HEK293 (cell line): ENCODE measurements at regions not wholly inside any gene's neighbourhood (a gene's known extent, or its start where the extent isn't known, plus 50 kb on each side); places are given as distances from the start of the nearest gene placed in this dataset.

Source experiments
- CTCF ChIA-PET: fragments of 350-600 bp; formaldehyde crosslinking; extraction: SDS; loops from one replicate; lab custom pipeline; 2021; ENCODE audit warnings: antibody characterized with exemption; lab: Yijun Ruan, JAX
- POLR2A ChIA-PET: fragments of 300-600 bp; formaldehyde crosslinking; extraction: SDS; loops from one replicate; lab custom pipeline; 2020; ENCODE audit warnings: antibody characterized with exemption, inconsistent platforms; lab: Yijun Ruan, JAX
- H3K27ac ChIP-seq: fragments of 200-500 bp; sonication (Bioruptor generic); 2 replicates; pipeline ENCODE4 v1.5.1; 2014; ENCODE audit warnings: low read depth, low read length, control low read depth, inconsistent platforms; ENCODE audit errors: extremely low read depth
- H3K36me3 ChIP-seq, 2 experiments: fragments of 200-500 bp in 1 of 2; sonication (Bioruptor generic) in 1 of 2; 1 replicate in 1 of 2; 2 replicates in 1 of 2; pipeline ENCODE4 v1.5.1; 2014 to 2017; ENCODE audit warnings: inconsistent platforms in 2 of 2, low read length in 2 of 2; ENCODE audit not compliant: control insufficient read depth in 2 of 2, insufficient read depth in 1 of 2
- H3K4me1 ChIP-seq: fragments of 200-500 bp; sonication (Bioruptor generic); 2 replicates; pipeline ENCODE4 v1.5.1; 2014; ENCODE audit warnings: mild to moderate bottlenecking, low read length, inconsistent platforms; ENCODE audit not compliant: control insufficient read depth, insufficient read depth
- H3K4me3 ChIP-seq: 2 replicates; pipeline ENCODE4 v1.5.1; 2011; ENCODE audit warnings: low read depth, mild to moderate bottlenecking, control low read depth, low read length, moderate library complexity
- H3K9me3 ChIP-seq: fragments of 200-500 bp; sonication (Bioruptor generic); 2 replicates; pipeline ENCODE4 v1.5.1; 2014; ENCODE audit warnings: low read depth, low read length, inconsistent platforms; ENCODE audit not compliant: control insufficient read depth, insufficient read depth
- PRDM6 ChIP-seq: fragments of 450-650 bp; formaldehyde crosslinking; IDR thresholded peaks from 2 replicates; pipeline ENCODE4 v1.5.1; 2017; ENCODE audit warnings: missing biosample characterization, missing genetic modification characterization
- SP7 ChIP-seq: fragments of 450-650 bp; formaldehyde crosslinking; IDR thresholded peaks from 2 replicates; pipeline ENCODE4 v1.5.1; 2016; ENCODE audit warnings: missing biosample characterization, missing genetic modification characterization
- ZBTB44 ChIP-seq: fragments of 450-650 bp; IDR thresholded peaks from 2 replicates; pipeline ENCODE4 v1.5.1; 2018; ENCODE audit warnings: missing biosample characterization, mild to moderate bottlenecking, missing genetic modification characterization
- ZEB2 ChIP-seq: fragments of 450-650 bp; formaldehyde crosslinking; IDR thresholded peaks from 2 replicates; pipeline ENCODE4 v1.5.1; 2016; ENCODE audit warnings: missing biosample characterization, missing genetic modification characterization
- ZNF112 ChIP-seq: fragments of 450-650 bp; formaldehyde crosslinking; IDR thresholded peaks from 2 replicates; pipeline ENCODE4 v1.5.0; 2017; ENCODE audit warnings: missing biosample characterization, missing genetic modification characterization
- ZNF169 ChIP-seq: fragments of 450-650 bp; formaldehyde crosslinking; IDR thresholded peaks from 2 replicates; pipeline ENCODE4 v1.5.1; 2016; ENCODE audit warnings: missing biosample characterization, missing genetic modification characterization
- ZNF214 ChIP-seq: fragments of 450-650 bp; formaldehyde crosslinking; IDR thresholded peaks from 2 replicates; pipeline ENCODE4 v1.5.1; 2017; ENCODE audit warnings: missing biosample characterization, mild to moderate bottlenecking, missing genetic modification characterization, borderline replicate concordance
- ZNF362 ChIP-seq: fragments of 450-650 bp; formaldehyde crosslinking; IDR thresholded peaks from 2 replicates; pipeline ENCODE4 v1.5.1; 2016; ENCODE audit warnings: missing biosample characterization, missing genetic modification characterization
- ZNF394 ChIP-seq: fragments of 450-650 bp; formaldehyde crosslinking; IDR thresholded peaks from 2 replicates; pipeline ENCODE4 v1.5.1; 2016; ENCODE audit warnings: missing biosample characterization, missing genetic modification characterization, mild to moderate bottlenecking, moderate library complexity, borderline replicate concordance
- ZNF561 ChIP-seq: fragments of 450-650 bp; IDR thresholded peaks from 2 replicates; pipeline ENCODE4 v1.5.1; 2018; ENCODE audit warnings: missing biosample characterization, missing genetic modification characterization, borderline replicate concordance
- ZNF624 ChIP-seq: fragments of 450-650 bp; formaldehyde crosslinking; IDR thresholded peaks from 2 replicates; pipeline ENCODE4 v1.5.1; 2017; ENCODE audit warnings: missing biosample characterization, missing genetic modification characterization
- ZNF629 ChIP-seq: fragments of 450-650 bp; formaldehyde crosslinking; IDR thresholded peaks from 2 replicates; pipeline ENCODE4 v1.5.1; 2017; ENCODE audit warnings: missing biosample characterization, missing genetic modification characterization
- ZNF658 ChIP-seq: fragments of 450-650 bp; formaldehyde crosslinking; IDR thresholded peaks from 2 replicates; pipeline ENCODE4; 2016; ENCODE audit warnings: missing biosample characterization, missing genetic modification characterization
- TF ChIP-seq, protein P1 (sequence below): fragments of 450-650 bp; formaldehyde crosslinking; IDR thresholded peaks from 2 replicates; pipeline ENCODE4 v1.5.1; 2017; ENCODE audit warnings: missing biosample characterization, missing genetic modification characterization
- TF ChIP-seq, protein P2 (sequence below): fragments of 450-650 bp; formaldehyde crosslinking; IDR thresholded peaks from 2 replicates; pipeline ENCODE4 v1.5.1; 2016; ENCODE audit warnings: missing biosample characterization, missing genetic modification characterization
- TF ChIP-seq, protein P3 (sequence below): fragments of 450-650 bp; formaldehyde crosslinking; IDR thresholded peaks from 2 replicates; pipeline ENCODE4 v1.5.1; 2016; ENCODE audit warnings: missing biosample characterization, missing genetic modification characterization
- TF ChIP-seq, protein P4 (sequence below): fragments of 450-650 bp; IDR thresholded peaks from 2 replicates; pipeline ENCODE4 v1.5.1; 2018; ENCODE audit warnings: missing biosample characterization, missing genetic modification characterization

- no peak overlapping the region for H3K27ac ChIP-seq
- H3K4me3 ChIP-seq = no peak overlapping the region
- no peak for TF ChIP-seq ZEB2 (tag by site-specific recombination)
- no peak for TF ChIP-seq ZNF214
- TF ChIP-seq PRDM6 (tag by site-specific recombination) = no peak
- TF ChIP-seq ZNF624 (tag by site-specific recombination) = no peak
- TF ChIP-seq, protein P1, sequence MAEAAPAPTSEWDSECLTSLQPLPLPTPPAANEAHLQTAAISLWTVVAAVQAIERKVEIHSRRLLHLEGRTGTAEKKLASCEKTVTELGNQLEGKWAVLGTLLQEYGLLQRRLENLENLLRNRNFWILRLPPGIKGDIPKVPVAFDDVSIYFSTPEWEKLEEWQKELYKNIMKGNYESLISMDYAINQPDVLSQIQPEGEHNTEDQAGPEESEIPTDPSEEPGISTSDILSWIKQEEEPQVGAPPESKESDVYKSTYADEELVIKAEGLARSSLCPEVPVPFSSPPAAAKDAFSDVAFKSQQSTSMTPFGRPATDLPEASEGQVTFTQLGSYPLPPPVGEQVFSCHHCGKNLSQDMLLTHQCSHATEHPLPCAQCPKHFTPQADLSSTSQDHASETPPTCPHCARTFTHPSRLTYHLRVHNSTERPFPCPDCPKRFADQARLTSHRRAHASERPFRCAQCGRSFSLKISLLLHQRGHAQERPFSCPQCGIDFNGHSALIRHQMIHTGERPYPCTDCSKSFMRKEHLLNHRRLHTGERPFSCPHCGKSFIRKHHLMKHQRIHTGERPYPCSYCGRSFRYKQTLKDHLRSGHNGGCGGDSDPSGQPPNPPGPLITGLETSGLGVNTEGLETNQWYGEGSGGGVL = no peak
- no peak for TF ChIP-seq ZNF394
- TF ChIP-seq ZNF658 (tag by site-specific recombination) = no peak
- TF ChIP-seq ZNF112 (tag by site-specific recombination) = no peak
- no peak for TF ChIP-seq ZNF362 (tag by site-specific recombination)
- no peak for TF ChIP-seq SP7 (tag by site-specific recombination)
- no peak for TF ChIP-seq ZNF629 (tag by site-specific recombination)
- TF ChIP-seq, protein P2, sequence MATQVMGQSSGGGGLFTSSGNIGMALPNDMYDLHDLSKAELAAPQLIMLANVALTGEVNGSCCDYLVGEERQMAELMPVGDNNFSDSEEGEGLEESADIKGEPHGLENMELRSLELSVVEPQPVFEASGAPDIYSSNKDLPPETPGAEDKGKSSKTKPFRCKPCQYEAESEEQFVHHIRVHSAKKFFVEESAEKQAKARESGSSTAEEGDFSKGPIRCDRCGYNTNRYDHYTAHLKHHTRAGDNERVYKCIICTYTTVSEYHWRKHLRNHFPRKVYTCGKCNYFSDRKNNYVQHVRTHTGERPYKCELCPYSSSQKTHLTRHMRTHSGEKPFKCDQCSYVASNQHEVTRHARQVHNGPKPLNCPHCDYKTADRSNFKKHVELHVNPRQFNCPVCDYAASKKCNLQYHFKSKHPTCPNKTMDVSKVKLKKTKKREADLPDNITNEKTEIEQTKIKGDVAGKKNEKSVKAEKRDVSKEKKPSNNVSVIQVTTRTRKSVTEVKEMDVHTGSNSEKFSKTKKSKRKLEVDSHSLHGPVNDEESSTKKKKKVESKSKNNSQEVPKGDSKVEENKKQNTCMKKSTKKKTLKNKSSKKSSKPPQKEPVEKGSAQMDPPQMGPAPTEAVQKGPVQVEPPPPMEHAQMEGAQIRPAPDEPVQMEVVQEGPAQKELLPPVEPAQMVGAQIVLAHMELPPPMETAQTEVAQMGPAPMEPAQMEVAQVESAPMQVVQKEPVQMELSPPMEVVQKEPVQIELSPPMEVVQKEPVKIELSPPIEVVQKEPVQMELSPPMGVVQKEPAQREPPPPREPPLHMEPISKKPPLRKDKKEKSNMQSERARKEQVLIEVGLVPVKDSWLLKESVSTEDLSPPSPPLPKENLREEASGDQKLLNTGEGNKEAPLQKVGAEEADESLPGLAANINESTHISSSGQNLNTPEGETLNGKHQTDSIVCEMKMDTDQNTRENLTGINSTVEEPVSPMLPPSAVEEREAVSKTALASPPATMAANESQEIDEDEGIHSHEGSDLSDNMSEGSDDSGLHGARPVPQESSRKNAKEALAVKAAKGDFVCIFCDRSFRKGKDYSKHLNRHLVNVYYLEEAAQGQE (tag by site-specific recombination) = no peak
- TF ChIP-seq ZNF169 (tag by site-specific recombination) = no peak
- no peak for TF ChIP-seq ZNF561 (tag by site-specific recombination)
- TF ChIP-seq, protein P3, sequence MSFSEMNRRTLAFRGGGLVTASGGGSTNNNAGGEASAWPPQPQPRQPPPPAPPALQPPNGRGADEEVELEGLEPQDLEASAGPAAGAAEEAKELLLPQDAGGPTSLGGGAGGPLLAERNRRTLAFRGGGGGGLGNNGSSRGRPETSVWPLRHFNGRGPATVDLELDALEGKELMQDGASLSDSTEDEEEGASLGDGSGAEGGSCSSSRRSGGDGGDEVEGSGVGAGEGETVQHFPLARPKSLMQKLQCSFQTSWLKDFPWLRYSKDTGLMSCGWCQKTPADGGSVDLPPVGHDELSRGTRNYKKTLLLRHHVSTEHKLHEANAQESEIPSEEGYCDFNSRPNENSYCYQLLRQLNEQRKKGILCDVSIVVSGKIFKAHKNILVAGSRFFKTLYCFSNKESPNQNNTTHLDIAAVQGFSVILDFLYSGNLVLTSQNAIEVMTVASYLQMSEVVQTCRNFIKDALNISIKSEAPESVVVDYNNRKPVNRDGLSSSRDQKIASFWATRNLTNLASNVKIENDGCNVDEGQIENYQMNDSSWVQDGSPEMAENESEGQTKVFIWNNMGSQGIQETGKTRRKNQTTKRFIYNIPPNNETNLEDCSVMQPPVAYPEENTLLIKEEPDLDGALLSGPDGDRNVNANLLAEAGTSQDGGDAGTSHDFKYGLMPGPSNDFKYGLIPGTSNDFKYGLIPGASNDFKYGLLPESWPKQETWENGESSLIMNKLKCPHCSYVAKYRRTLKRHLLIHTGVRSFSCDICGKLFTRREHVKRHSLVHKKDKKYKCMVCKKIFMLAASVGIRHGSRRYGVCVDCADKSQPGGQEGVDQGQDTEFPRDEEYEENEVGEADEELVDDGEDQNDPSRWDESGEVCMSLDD (tag by site-specific recombination) = no peak
- no peak for TF ChIP-seq ZBTB44
- TF ChIP-seq, protein P4, sequence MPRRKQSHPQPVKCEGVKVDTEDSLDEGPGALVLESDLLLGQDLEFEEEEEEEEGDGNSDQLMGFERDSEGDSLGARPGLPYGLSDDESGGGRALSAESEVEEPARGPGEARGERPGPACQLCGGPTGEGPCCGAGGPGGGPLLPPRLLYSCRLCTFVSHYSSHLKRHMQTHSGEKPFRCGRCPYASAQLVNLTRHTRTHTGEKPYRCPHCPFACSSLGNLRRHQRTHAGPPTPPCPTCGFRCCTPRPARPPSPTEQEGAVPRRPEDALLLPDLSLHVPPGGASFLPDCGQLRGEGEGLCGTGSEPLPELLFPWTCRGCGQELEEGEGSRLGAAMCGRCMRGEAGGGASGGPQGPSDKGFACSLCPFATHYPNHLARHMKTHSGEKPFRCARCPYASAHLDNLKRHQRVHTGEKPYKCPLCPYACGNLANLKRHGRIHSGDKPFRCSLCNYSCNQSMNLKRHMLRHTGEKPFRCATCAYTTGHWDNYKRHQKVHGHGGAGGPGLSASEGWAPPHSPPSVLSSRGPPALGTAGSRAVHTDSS (tag by site-specific recombination) = no peak
- H3K36me3 ChIP-seq = no peaks in the 10 kb centered on the region
- ChIA-PET POLR2A (no interaction called here), CTCF (interaction anchor here (0.9 kb wide), 1 partner anchor 10 kb away, joined by 4 read pairs; no protein-coding TSS in a partner anchor)
- no peaks in the 10 kb centered on the region for H3K9me3 ChIP-seq
- no peaks in the 10 kb centered on the region for H3K4me1 ChIP-seq
Observed at GRCh38 chr10:44574596-44575480, 189.9 kb upstream of the CXCL12 start.
